BLaER1 (cell line): ENCODE measurements at regions not wholly inside any gene's neighbourhood (a gene's known extent, or its start where the extent isn't known, plus 50 kb on each side); places are given as distances from the start of the nearest gene placed in this dataset.

Experiments used
- H3K27ac ChIP-seq: shearing (Covaris generic); formaldehyde crosslinking; 2 replicates; pipeline ENCODE4 v1.8.1; 2022
- H3K27me3 ChIP-seq: shearing (Covaris generic); formaldehyde crosslinking; 2 replicates; pipeline ENCODE4 v1.8.1; 2022
- H3K36me3 ChIP-seq: shearing (Covaris generic); formaldehyde crosslinking; 2 replicates; pipeline ENCODE4 v1.8.1; 2022
- H3K4me1 ChIP-seq: shearing (Covaris generic); formaldehyde crosslinking; 2 replicates; pipeline ENCODE4 v1.8.1; 2022
- H3K4me2 ChIP-seq: shearing (Covaris generic); formaldehyde crosslinking; 2 replicates; pipeline ENCODE4 v1.8.1; 2022
- H3K4me3 ChIP-seq: shearing (Covaris generic); formaldehyde crosslinking; 2 replicates; pipeline ENCODE4 v1.8.1; 2022
- H3K9ac ChIP-seq: shearing (Covaris generic); formaldehyde crosslinking; 2 replicates; pipeline ENCODE4 v1.8.1; 2022
- H3K9me3 ChIP-seq: shearing (Covaris generic); formaldehyde crosslinking; 2 replicates; pipeline ENCODE4 v1.8.1; 2022
- H4K20me1 ChIP-seq: shearing (Covaris generic); formaldehyde crosslinking; 2 replicates; pipeline ENCODE4 v1.8.1; 2022
- Cebpa-rat ChIP-seq: shearing (Covaris generic); IDR thresholded peaks from 2 replicates; pipeline ENCODE4 v1.8.1; 2022

DNA sequence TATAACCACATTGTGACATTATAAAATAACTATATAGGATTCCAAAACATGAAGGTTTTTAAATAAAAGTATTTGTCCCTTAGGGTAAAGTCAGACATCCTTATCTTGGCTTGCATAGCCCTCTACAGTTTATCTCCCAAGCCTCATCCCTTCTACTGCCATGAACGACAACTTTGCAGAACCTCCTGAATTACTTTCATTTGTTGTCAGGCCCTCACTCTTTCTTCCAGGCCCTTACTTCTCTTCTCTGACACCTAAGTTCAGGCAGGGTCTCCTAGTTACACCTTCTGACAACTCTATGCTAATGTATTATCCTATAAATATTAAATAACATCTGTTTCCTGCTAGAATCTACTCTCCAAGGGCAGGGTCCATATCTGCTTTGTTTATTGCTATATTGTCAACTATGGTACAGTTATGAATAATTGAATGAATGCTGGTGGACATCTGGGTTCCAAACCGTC lies 115.7 kb upstream of the MDM1 start:
- Histone ChIP-seq H3K36me3 (no peaks in the 10 kb centered on the region), H3K4me1 (peaks cover 48% of the 10 kb centered on the region), H3K27ac (no peak overlapping the region), H3K9me3 (peaks cover 49% of the 10 kb centered on the region), H3K9ac (no peak overlapping the region), H3K27me3 (no peaks in the 10 kb centered on the region), H4K20me1 (no peaks in the 10 kb centered on the region), H3K4me3 (no peak overlapping the region), H3K4me2 (peak overlapping the region; percentile 58)
- no peak for TF ChIP-seq Cebpa-rat

DNA sequence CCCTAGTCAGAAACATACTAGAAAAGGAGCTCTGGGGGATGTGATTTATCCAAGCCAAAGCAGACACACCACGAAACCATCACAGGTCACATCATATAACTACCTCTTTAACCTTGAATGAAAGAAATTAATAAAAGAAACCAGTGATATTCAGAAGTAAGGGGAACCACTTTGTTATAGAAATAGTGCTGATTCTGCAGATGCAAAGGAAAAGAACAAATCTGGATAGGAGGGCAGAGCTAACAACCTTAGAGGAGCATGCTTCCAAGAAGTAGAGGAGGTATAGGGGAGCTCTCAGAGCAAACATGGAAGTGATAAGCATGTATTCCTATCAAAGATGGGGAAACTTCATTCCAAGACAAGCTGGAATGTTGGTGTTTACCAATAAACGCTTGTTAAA lies 117.0 kb upstream of the MDM1 start:
- H3K4me3 ChIP-seq = no peak overlapping the region
- no peak for TF ChIP-seq Cebpa-rat
- peaks cover 35% of the 10 kb centered on the region for H3K9me3 ChIP-seq
- H3K36me3 ChIP-seq = no peaks in the 10 kb centered on the region
- H3K27me3 ChIP-seq = no peaks in the 10 kb centered on the region
- no peak overlapping the region for H3K9ac ChIP-seq
- no peak overlapping the region for H3K4me2 ChIP-seq
- no peaks in the 10 kb centered on the region for H4K20me1 ChIP-seq
- peaks cover 61% of the 10 kb centered on the region for H3K4me1 ChIP-seq
- H3K27ac ChIP-seq = no peak overlapping the region

DNA sequence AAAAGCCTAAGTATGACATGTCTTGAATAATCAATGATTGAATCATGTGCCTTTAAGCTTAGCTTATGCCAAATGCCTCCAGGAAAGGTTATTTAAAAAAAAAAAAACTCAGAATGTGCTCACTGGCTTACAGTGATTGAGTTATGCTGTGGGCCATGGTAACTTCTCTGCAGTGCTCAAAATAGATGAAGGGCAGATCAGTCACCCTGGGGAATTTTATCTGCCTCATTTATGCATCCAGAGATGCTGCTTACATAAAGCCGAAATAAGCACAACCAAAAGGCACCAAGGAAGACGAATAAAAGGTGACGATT lies 118.7 kb upstream of the MDM1 start:
- Histone ChIP-seq H3K9me3 (peaks cover 19% of the 10 kb centered on the region), H3K4me3 (peak overlapping the region; percentile 53), H3K4me1 (peaks cover 78% of the 10 kb centered on the region), H3K4me2 (peak overlapping the region; percentile 82), H3K27ac (peak overlapping the region; percentile 60; the same call in 1 of the 2 replicates), H4K20me1 (no peaks in the 10 kb centered on the region), H3K9ac (peak overlapping the region; percentile 47; the same call in 1 of the 2 replicates), H3K36me3 (no peaks in the 10 kb centered on the region), H3K27me3 (no peaks in the 10 kb centered on the region)
- no peak for TF ChIP-seq Cebpa-rat

DNA sequence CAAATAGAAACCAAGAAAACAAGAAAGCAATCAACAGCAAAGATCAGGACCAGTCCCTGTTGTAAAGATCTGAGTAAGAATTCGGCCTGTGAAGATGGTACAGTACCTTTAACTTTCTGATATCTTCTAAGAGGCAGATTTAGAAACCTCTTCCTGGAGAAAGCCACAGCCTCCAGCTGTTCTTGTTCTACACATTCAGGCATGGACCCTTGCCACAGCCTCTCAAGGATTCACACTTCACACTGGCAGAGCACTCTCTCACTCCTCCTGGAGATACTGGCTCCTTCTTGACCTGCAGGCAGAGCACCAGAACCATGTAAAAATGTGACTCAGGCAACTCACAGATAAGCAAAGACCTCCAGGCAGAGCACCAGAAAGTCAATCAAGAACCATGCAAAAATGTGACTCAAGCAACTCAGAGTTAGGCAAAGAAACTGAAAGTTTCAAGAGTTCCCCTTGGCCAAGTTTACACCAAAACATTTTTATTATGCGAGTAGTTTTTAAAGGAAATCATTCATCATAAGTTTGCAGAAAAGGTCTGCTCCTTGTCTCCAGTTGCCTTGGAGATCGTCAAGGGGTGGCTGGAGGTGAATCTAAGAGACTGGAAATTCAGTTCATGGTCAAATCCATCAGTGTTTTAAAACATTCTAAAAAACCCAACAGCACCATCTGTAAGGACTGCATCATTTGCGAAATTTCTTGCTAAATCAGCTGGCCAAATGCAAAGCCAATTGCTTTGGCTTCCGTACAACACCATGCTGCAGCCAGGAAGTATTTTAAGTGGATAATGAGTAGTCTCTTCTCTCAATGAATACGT lies 119.3 kb upstream of the MDM1 start:
- H3K4me2 ChIP-seq = peak overlapping the region; percentile 82

DNA sequence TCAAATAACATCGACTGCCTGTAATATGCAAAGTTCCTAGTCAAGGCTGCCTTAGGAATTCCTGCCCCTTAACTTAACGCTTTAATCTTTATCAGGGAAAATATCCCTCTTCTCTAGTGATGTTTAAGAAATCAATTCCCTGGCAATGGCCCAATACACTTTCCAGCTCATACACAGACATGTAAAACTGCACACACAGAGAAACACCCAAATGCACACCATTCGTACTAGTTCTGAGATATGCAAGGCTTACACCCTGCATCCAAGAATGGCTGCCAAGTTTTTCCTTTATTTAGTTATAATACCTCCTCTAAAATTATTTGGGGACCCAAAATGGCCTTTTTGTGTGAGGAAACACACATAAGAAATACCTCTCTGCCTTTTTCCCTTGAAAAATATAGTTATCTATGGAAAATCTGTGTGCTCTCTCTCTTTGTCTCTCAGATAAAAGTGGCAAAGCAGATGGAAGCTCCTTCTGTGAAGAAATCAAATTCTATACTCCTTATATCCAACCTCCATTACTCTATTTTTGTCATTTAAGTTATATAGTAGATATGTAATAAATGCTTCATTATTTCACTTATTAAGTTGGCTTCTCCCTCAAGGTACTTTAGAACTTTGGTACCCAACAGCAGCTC lies 120.0 kb upstream of the MDM1 start:
- TF ChIP-seq Cebpa-rat = no peak
- Histone ChIP-seq H3K36me3 (no peaks in the 10 kb centered on the region), H3K4me1 (peaks cover 79% of the 10 kb centered on the region), H3K27me3 (no peaks in the 10 kb centered on the region), H4K20me1 (no peaks in the 10 kb centered on the region), H3K4me3 (no peak overlapping the region), H3K27ac (peak overlapping the region; percentile 60), H3K4me2 (peak overlapping the region; percentile 82), H3K9me3 (peaks cover 18% of the 10 kb centered on the region), H3K9ac (0 out of 2 replicates have a peak overlapping the region, but pooled peaks have one; percentile 47)

More for the DNA sequence above, 119.3 kb upstream of the MDM1 start:
- no peaks in the 10 kb centered on the region for H3K36me3 ChIP-seq
- no peaks in the 10 kb centered on the region for H4K20me1 ChIP-seq
- H3K4me1 ChIP-seq = peaks cover 79% of the 10 kb centered on the region
- peak overlapping the region; percentile 47; the same call in 1 of the 2 replicates for H3K9ac ChIP-seq
- peak overlapping the region; percentile 60 for H3K27ac ChIP-seq
- H3K4me3 ChIP-seq = peak overlapping the region; percentile 53
- no peaks in the 10 kb centered on the region for H3K27me3 ChIP-seq
- peaks cover 18% of the 10 kb centered on the region for H3K9me3 ChIP-seq
- no peak for TF ChIP-seq Cebpa-rat

GRCh38 chr12:68453278-68453677 lies 121.1 kb upstream of the MDM1 start:
- no peak for TF ChIP-seq Cebpa-rat
- no peak overlapping the region for H3K4me3 ChIP-seq
- H3K27me3 ChIP-seq = no peaks in the 10 kb centered on the region
- H3K9ac ChIP-seq = no peak overlapping the region
- peaks cover 72% of the 10 kb centered on the region for H3K4me1 ChIP-seq
- no peaks in the 10 kb centered on the region for H3K36me3 ChIP-seq
- no peaks in the 10 kb centered on the region for H4K20me1 ChIP-seq
- peak overlapping the region; percentile 10; the same call in 1 of the 2 replicates for H3K27ac ChIP-seq
- peak overlapping the region; percentile 82 for H3K4me2 ChIP-seq
- H3K9me3 ChIP-seq = peaks cover 24% of the 10 kb centered on the region

GRCh38 chr12:68453876-68454275 lies 121.7 kb upstream of the MDM1 start:
- no peak for TF ChIP-seq Cebpa-rat
- peaks cover 72% of the 10 kb centered on the region for H3K4me1 ChIP-seq
- H3K27me3 ChIP-seq = no peaks in the 10 kb centered on the region
- H3K4me3 ChIP-seq = no peak overlapping the region
- peaks cover 18% of the 10 kb centered on the region for H3K9me3 ChIP-seq
- H4K20me1 ChIP-seq = no peaks in the 10 kb centered on the region
- peak overlapping the region; percentile 82 for H3K4me2 ChIP-seq
- peak overlapping the region; percentile 76; the same call in 1 of the 2 replicates for H3K27ac ChIP-seq
- no peaks in the 10 kb centered on the region for H3K36me3 ChIP-seq
- H3K9ac ChIP-seq = no peak overlapping the region

DNA sequence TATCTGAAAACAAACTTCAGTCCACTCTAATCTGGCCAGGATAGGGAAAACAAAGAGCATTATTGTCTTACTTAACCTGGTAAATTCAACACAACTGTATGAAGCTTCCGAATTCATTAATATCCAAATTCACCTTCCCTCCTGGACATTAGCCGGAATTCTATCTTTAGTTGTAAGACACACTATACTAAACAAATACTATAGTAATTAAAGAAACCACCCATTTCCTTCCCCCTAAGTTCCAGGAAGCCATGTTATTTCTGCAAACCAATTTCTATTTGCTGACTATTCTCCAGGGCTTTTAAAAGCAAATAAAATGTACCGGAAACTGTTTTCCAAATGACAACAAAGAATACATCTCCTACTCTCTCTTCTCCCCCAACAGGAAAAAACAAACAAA lies 122.7 kb upstream of the MDM1 start:
- no peak overlapping the region for H3K9ac ChIP-seq
- TF ChIP-seq Cebpa-rat = no peak
- peak overlapping the region; percentile 31; the same call in 1 of the 2 replicates for H3K4me3 ChIP-seq
- H3K27me3 ChIP-seq = no peaks in the 10 kb centered on the region
- no peaks in the 10 kb centered on the region for H3K36me3 ChIP-seq
- H3K9me3 ChIP-seq = peaks cover 8% of the 10 kb centered on the region
- H4K20me1 ChIP-seq = no peaks in the 10 kb centered on the region
- H3K4me1 ChIP-seq = peaks cover 72% of the 10 kb centered on the region
- H3K27ac ChIP-seq = peak overlapping the region; percentile 76
- peak overlapping the region; percentile 82 for H3K4me2 ChIP-seq

DNA sequence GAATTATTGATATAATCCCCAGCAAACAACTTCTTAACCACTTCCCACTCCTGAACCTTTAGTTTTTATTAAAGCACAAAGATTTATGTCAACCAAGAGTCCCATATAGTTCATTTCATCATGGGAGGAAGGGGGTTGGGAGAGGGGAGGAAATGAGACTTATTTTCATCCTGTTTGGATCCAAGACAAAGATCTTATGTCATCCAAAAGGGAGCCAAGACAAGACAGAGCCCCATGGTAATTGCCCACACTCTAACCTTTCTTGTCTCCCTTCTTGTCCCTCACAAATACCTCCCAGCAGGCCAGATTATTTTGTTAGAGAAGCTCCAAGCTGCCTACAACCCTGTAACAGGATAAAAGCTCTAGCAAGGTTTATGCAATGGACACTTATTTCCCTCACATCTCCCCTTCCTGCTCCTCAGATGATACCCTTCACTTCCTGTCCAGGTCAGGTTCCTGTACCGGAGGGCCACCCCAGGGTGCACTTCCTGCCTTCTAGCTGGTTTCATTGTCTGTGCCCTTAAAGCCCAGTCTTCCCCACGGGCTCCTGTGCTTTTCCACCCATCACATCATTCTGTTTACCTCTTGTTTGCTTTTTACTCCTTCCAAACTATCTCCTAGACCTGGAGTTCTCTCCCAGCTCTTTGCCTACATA lies 123.7 kb upstream of the MDM1 start:
- Histone ChIP-seq H3K9me3 (peaks cover 7% of the 10 kb centered on the region; the same call in 1 of the 2 replicates), H3K9ac (peak overlapping the region; percentile 9; the same call in 1 of the 2 replicates), H3K27me3 (no peaks in the 10 kb centered on the region), H4K20me1 (no peaks in the 10 kb centered on the region), H3K36me3 (no peaks in the 10 kb centered on the region), H3K4me3 (peak overlapping the region; percentile 41; the same call in 1 of the 2 replicates), H3K4me1 (peaks cover 66% of the 10 kb centered on the region), H3K4me2 (peak overlapping the region; percentile 82), H3K27ac (peak overlapping the region; percentile 76)
- no peak for TF ChIP-seq Cebpa-rat
